GM23338 (cell line): ENCODE measurements at regions not wholly inside any gene's neighbourhood (a gene's known extent, or its start where the extent isn't known, plus 50 kb on each side); places are given as distances from the start of the nearest gene placed in this dataset.

Experiments used
- CREB1 ChIP-seq: fragments of 250-450 bp; sonication (Bioruptor Pico); IDR thresholded peaks from 2 replicates; pipeline ENCODE4 v1.5.0; 2020; ENCODE audit warnings: low read depth, mild to moderate bottlenecking, moderate library complexity
- CTCF ChIP-seq, 2 experiments: fragments of 200-600 bp in 1 of 2; sonication (generic) in 1 of 2; conservative IDR thresholded peaks; 2 replicates each; pipeline versions ENCODE4 v1.5.1 to v1.6.1; 2016 to 2017; ENCODE audit warnings: antibody characterized with exemption in 2 of 2, low read depth in 2 of 2, mild to moderate bottlenecking in 2 of 2, moderate library complexity in 1 of 2
- ETS1 ChIP-seq: IDR thresholded peaks from 2 replicates; pipeline ENCODE4 v1.6.1; 2016; ENCODE audit warnings: antibody characterized with exemption
- EZH2 ChIP-seq: fragments of 200-600 bp; sonication (generic); IDR thresholded peaks from one replicate; pipeline ENCODE4 v1.8.0; 2017; ENCODE audit warnings: antibody characterized with exemption, mild to moderate bottlenecking, low read depth; ENCODE audit not compliant: unreplicated experiment
- EZH2phosphoT487 ChIP-seq: fragments of 200-600 bp; sonication (generic); IDR thresholded peaks from one replicate; pipeline ENCODE4 v1.8.1; 2018; ENCODE audit warnings: antibody characterized with exemption; ENCODE audit not compliant: unreplicated experiment
- JUNB ChIP-seq: IDR thresholded peaks from one replicate; pipeline ENCODE4 v1.6.1; 2016; ENCODE audit warnings: antibody characterized with exemption; ENCODE audit not compliant: unreplicated experiment
- POLR2AphosphoS5 ChIP-seq: IDR thresholded peaks from 2 replicates; pipeline ENCODE4 v1.6.1; 2016; ENCODE audit warnings: antibody characterized with exemption, low read depth
- REST ChIP-seq: IDR thresholded peaks from one replicate; pipeline ENCODE4 v1.6.1; 2018; ENCODE audit warnings: antibody characterized with exemption; ENCODE audit not compliant: unreplicated experiment
- ZNF114 ChIP-seq: fragments of 250-450 bp; sonication (Bioruptor Pico); IDR thresholded peaks from 2 replicates; pipeline ENCODE4 v1.5.0; 2020; ENCODE audit warnings: mild to moderate bottlenecking, moderate library complexity

- TF ChIP-seq REST (no peak), CTCF (conservative IDR thresholded peaks at IDR 0.05; ENCODE audit: low read depth in 2 of 2) (no peak), EZH2 (no peak), EZH2phosphoT487 (no peak), ETS1 (no peak), CREB1 (no peak), ZNF114 (CRISPR knock-in tag) (no peak), JUNB (no peak), POLR2AphosphoS5 (no peak)
Measured at GRCh38 chr7:136302049-136302448, 324.9 kb upstream of the MTPN start.
